GM12864 (cell line): ENCODE measurements at regions not wholly inside any gene's neighbourhood (a gene's known extent, or its start where the extent isn't known, plus 50 kb on each side); places are given as distances from the start of the nearest gene placed in this dataset.

Experiments
- DNase-seq: peaks from one replicate; pipeline ENCODE4 v3.0.0-alpha.2; 2011; ENCODE audit warnings: low read depth
- H3K4me3 ChIP-seq: 2 replicates; pipeline ENCODE4 v1.5.1; 2011; ENCODE audit warnings: mild to moderate bottlenecking, low read depth, low read length, control low read depth
- TF ChIP-seq, protein P1 (sequence below): IDR thresholded peaks from 2 replicates; pipeline ENCODE4 v1.5.1; 2011; ENCODE audit warnings: low read depth, mild to moderate bottlenecking, moderate library complexity, low read length, control low read depth, inconsistent platforms; ENCODE audit errors: missing control alignments

DNA sequence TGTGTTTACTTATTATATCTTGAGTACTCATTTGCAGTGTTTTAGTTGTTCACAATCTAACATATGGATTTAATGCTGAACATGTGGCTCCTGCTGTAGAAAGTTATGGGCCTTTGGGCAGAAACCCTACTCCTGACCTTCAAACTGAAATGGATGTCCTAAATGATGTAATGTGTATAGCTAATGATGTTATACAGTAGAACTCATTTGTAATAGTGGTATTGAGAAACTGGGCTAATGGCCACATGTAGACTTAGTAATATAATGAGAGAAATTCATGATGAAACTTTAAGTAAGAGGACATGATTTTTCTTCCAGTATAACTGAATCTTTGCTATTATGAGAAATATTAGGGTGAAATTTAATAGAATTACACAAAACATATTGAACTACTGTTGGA, 121.3 kb upstream of the PTPRK start:
- no peak for DNase-seq
- TF ChIP-seq, protein P1, sequence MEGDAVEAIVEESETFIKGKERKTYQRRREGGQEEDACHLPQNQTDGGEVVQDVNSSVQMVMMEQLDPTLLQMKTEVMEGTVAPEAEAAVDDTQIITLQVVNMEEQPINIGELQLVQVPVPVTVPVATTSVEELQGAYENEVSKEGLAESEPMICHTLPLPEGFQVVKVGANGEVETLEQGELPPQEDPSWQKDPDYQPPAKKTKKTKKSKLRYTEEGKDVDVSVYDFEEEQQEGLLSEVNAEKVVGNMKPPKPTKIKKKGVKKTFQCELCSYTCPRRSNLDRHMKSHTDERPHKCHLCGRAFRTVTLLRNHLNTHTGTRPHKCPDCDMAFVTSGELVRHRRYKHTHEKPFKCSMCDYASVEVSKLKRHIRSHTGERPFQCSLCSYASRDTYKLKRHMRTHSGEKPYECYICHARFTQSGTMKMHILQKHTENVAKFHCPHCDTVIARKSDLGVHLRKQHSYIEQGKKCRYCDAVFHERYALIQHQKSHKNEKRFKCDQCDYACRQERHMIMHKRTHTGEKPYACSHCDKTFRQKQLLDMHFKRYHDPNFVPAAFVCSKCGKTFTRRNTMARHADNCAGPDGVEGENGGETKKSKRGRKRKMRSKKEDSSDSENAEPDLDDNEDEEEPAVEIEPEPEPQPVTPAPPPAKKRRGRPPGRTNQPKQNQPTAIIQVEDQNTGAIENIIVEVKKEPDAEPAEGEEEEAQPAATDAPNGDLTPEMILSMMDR, result no peak
- no peak overlapping the region for H3K4me3 ChIP-seq

DNA sequence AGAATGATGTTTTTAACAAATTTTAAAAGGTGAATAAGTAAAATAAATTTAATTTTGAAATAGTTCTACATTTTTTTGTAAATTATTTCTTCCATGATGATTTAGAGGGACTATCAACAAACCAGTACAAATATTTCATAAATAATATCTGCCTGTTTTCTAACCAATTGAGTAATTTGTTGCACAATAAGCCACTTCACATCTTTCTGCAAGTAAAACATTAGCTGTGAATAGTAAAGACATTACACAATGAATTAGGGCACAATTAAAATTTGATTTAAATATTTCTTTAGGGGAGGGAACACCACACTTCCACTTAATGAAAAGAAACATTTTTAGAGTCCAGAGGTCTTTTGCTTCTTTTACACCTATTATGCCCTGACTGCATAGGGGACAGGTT, 118.4 kb upstream of the PTPRK start:
- DNase-seq, result no peak
- TF ChIP-seq, protein P1, result no peak
- H3K4me3 ChIP-seq, result no peak overlapping the region

DNA sequence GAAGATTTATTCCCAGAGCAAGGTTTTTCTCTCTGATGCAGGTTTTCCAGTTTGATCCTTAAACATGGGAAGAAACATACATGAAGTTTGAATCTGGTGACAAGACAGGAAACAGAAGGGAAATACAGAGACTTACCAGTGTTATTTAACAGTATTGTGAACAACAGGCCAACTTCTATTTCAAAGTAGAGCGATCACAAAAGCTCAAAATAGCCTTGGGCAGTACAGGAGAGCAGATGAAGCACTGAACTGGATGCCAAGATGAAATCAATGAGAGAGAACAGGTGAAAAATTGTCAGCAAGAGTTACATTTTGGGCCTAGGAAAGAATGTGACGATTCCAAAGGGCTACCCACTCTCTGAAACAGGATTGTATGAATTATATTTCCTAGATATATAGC, 114.8 kb upstream of the PTPRK start:
- H3K4me3 ChIP-seq, result no peak overlapping the region
- TF ChIP-seq, protein P1, result no peak
- DNase-seq, result no peak

DNA sequence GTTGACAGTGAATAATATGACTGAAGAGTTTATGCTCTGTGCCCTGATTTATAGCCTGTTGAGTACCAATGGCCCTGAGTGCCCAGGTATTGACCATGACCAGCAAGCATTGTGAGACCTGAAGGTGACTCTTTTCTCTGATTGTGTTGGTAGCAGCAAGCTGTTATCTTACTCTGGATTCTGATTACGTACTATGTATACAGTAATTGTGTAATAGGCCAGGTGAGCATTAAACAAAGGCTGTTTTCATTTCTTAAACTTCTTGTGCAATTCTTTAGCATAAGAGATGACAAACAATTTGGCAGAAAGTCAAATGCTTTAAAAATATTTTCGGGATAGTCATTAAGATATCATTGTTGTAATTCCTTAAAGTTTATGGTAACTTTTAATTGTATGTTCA, 111.7 kb upstream of the PTPRK start:
- no peak for DNase-seq
- no peak overlapping the region for H3K4me3 ChIP-seq
- TF ChIP-seq, protein P1, result no peak

DNA sequence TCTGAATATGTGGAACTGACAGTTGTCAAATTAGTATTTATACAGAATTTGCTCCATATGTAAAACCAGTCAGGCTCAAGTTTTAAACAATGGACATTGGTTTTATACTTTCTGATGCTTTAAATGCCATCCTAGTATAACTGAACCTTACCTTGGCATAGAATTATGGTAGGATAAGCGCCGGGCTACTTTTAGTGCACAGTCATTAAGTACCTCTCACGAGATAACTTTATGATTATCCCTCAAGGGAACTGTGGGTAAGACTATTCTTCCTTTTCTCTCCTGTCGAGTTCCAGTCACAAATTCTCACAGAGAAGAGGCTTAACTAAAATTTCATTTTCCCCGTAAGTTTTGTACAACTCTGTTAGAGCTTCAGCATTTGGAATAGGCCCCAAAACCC, 110.6 kb upstream of the PTPRK start:
- TF ChIP-seq, protein P1, result no peak
- H3K4me3 ChIP-seq, result no peak overlapping the region
- DNase-seq, result no peak

DNA sequence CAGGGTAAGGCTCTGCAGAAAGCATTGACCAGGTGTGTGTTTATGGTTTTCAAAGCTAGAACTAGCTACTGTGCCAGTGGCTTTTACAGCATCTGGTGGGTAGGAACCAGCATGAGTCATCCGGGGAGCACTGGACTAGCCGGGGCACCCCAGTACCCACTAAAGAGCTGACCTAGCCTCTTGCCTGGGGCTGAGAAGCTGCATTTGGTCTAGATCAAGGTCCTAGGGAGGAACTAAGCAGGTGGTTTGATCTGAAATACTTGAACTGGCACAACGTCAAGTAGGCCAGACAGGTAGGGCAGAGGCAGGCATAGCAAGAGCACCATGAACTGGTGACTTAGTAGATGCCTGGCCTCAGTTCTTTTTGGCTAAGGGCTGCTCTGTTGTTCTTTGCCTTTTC, 109.8 kb upstream of the PTPRK start:
- no peak for DNase-seq
- H3K4me3 ChIP-seq, result no peak overlapping the region
- TF ChIP-seq, protein P1, result no peak

DNA sequence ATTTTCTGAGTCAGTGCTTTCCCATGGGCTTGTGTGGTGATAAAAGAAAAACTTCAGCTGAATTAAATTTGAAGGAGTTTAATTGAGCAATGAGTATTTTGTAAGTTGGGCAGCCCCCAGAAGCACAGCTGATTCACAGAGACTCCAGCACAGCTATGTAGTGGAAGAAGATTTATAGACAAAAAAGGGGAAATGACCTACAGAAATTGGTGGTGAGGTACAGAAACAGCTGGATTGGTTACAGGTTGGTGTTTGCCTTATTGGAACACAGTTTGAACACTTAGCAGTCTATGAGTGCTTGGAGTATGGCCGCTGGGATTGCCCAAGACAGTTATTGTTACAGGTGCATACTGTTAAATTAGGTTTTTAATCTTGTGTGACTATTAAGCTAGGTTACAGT, 96.9 kb upstream of the PTPRK start:
- TF ChIP-seq, protein P1, result no peak
- DNase-seq, result no peak
- H3K4me3 ChIP-seq, result no peak overlapping the region
